ENCODE measurements at regions not wholly inside any gene's neighbourhood (a gene's known extent, or its start where the extent isn't known, plus 50 kb on each side); places are given as distances from the start of the nearest gene placed in this dataset.

DNA sequence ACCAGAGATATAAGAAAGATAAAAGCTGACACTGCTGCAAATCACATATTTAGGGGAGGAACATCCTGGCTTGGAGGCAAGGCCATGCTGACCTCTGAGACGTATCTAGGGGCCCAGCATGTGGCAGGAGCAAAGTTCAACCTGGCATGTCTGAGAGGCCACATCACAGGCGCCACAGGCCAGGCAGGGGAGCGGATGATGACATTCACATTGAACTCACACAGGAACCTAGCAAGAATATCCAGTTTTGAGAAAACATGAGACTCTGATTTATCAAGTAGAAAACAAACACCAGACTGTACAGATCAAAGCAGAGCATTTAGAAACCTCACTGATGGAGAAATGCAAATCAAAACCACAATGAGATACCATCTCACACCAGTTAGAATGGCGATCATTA is 64.2 kb upstream of the STK32A start:
- no peak for DNase-seq

GRCh38 chr5:147174671-147175265 is 60.1 kb upstream of the STK32A start:
- no peak for DNase-seq

GRCh38 chr5:147175516-147176097 is 59.2 kb upstream of the STK32A start:
- no peak for DNase-seq

- no peak for DNase-seq
Measured at GRCh38 chr5:147176422-147176821, 58.4 kb upstream of the STK32A start.

DNA sequence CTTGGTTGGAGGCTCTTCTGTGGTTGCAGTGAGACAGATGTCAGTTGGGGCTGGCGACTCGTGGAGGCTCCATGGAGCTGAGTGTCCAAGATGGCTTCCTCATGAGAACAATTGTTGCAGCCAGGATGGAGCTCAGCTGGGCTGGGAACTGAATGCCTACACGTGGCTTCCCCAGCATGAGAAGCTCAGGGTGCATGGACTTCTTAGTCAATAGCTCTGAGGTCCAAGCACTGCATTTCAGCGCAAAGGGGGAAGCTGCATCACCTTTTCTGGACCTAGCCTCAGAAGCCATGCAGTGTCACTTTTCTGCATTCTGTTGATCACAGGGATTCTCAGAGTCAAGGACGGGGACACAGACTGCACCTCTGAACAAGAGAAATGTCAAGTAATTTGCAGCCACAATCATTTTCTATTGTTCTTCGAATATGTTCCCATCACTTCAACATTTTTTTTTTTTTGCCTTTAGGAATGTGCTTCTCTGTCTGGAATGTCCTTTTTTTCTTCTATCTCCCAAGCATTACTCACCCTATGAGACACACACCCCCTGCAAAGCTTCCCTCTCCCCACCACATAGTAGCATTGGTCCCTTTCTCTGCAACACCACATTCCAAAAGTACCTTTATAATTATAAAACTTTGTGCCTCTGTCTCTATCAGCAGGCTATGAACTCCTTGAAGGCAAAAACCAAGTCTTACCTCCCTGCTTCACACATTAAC is 57.5 kb upstream of the STK32A start:
- no peak for DNase-seq

DNA sequence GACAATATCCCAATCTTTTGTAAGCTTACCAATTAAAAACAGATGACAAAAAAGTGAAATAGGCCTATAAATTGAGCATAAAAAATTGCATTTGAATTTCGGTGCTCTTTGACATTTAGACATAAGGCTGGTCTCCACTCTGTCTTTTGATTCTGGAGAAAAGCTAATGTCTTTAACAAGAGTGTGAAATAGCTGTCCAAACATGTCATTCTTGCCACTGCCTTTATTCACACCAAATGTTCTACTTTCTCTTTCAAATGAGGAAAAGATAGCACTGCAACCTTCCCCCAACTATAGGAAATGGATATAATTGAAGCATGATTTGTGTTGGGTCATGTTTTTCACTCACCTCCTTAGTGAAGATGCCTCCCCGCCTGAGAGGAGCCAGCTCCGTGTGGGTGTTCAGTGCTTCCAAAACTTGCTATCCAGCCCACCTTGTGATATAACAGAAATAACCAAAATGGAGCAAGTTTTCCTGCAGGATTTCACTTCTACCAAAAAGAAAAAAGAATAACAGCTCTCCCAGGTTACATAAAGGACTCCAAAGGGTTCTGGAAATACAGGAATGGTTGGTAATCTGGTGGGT is 55.2 kb upstream of the STK32A start:
- no peak for DNase-seq

GRCh38 chr5:147180751-147181150 is 54.1 kb upstream of the STK32A start:
- DNase-seq: no peak

Data from CD4-positive, alpha-beta T cell treated with Interleukin-4 for 1 hour (primary cell).